MCF 10A (cell line): ENCODE measurements at regions not wholly inside any gene's neighbourhood (a gene's known extent, or its start where the extent isn't known, plus 50 kb on each side); places are given as distances from the start of the nearest gene placed in this dataset.

Experiments
- BruUV-seq: library from RNA; stranded (reverse); fragments of 400-500 nt; replicated peaks from 2 replicates; lab custom pipeline; 2021; lab: Mats Ljungman, UMichigan
- CTCF ChIA-PET: fragments of 300-600 bp; sonication (Branson Sonifier 250); formaldehyde crosslinking; extraction: SDS; loops from one replicate; lab custom pipeline; 2021; ENCODE audit warnings: antibody characterized with exemption, inconsistent platforms; lab: Yijun Ruan, JAX
- POLR2A ChIA-PET: fragments of 300-600, 350-650 bp; sonication (Branson Sonifier 250); formaldehyde crosslinking; extraction: SDS; loops from one replicate; lab custom pipeline; 2020; ENCODE audit warnings: antibody characterized with exemption, inconsistent platforms; lab: Yijun Ruan, JAX
- DNase-seq: peaks from one replicate; pipeline ENCODE4 v3.0.0-alpha.2; 2018; ENCODE audit not compliant: unreplicated experiment
- H3K27ac Mint-ChIP-seq: one replicate; pipeline ENCODE4 v1.8.0; 2022; ENCODE audit warnings: mild to moderate bottlenecking, low read depth, mixed read lengths; ENCODE audit not compliant: unreplicated experiment
- H3K27me3 Mint-ChIP-seq: one replicate; pipeline ENCODE4 v1.8.0; 2022; ENCODE audit warnings: mixed read lengths; ENCODE audit not compliant: insufficient read depth, unreplicated experiment
- H3K36me3 Mint-ChIP-seq: one replicate; pipeline ENCODE4 v1.8.0; 2022; ENCODE audit warnings: mild to moderate bottlenecking, moderate library complexity, mixed read lengths; ENCODE audit not compliant: insufficient read depth, unreplicated experiment
- H3K4me1 Mint-ChIP-seq: one replicate; pipeline ENCODE4 v1.8.0; 2022; ENCODE audit warnings: mixed read lengths; ENCODE audit not compliant: insufficient read depth, unreplicated experiment
- H3K4me3 Mint-ChIP-seq: one replicate; pipeline ENCODE4 v1.8.0; 2022; ENCODE audit warnings: mild to moderate bottlenecking, moderate library complexity, mixed read lengths; ENCODE audit not compliant: unreplicated experiment
- H3K9me3 Mint-ChIP-seq: one replicate; pipeline ENCODE4 v1.8.0; 2022; ENCODE audit warnings: mixed read lengths; ENCODE audit not compliant: unreplicated experiment
- intact Hi-C: fragments of 100-400 bp; cut with micrococcal nuclease; formaldehyde crosslinking; loops from 2 replicates; pipeline ENCODE4 v1.14.1; 2022
- TF ChIP-seq, protein P1 (sequence below): fragments of 200-600 bp; IDR thresholded peaks from one replicate; pipeline ENCODE4 v1.8.0; 2022; ENCODE audit warnings: antibody characterized with exemption, mild to moderate bottlenecking; ENCODE audit not compliant: unreplicated experiment

DNA sequence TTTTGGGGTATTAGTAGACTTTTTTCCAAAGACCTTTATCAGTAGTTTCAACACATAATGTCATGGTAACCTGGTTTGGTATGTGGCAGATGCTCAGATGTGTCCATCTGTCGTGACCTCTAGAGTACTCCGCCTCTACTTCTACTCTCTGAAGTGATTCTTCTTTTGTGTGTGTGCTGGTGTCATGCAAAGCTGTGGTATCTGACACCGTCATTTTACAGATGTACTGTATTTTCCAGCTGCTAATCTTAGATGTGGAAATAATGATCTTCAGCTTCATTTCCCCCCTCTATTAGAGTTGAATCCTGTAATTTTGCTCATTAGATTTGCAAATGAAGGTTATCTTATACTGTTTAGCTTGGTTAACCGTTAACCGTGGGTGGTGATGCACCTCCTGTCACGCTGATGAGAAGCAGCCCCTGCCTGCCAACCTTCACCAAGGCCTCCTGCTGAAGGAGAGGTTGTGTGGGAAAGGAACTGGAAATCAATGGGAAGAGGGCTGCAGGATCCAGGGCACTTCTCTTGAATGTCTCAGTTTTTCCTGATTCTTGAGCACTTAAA lies 222.4 kb upstream of the AMIGO2 start:
- H3K4me1 Mint-ChIP-seq: peaks cover 6% of the 10 kb centered on the region
- H3K27me3 Mint-ChIP-seq: no peaks in the 10 kb centered on the region
- no peak for DNase-seq
- H3K9me3 Mint-ChIP-seq: no peaks in the 10 kb centered on the region
- no peaks in the 10 kb centered on the region for H3K36me3 Mint-ChIP-seq
- intact Hi-C loops: no loop called here
- BruUV-seq: no TSS peak
- POLR2A ChIA-PET: interaction anchor here (0.6 to 1.5 kb wide), 3 partner anchors 8 to 223 kb away, joined by 3 to 7 read pairs (median 3); partner anchors contain the start of genes AMIGO2 and PCED1B
- H3K27ac Mint-ChIP-seq: no peak overlapping the region
- H3K4me3 Mint-ChIP-seq: no peak overlapping the region
- TF ChIP-seq, protein P1, sequence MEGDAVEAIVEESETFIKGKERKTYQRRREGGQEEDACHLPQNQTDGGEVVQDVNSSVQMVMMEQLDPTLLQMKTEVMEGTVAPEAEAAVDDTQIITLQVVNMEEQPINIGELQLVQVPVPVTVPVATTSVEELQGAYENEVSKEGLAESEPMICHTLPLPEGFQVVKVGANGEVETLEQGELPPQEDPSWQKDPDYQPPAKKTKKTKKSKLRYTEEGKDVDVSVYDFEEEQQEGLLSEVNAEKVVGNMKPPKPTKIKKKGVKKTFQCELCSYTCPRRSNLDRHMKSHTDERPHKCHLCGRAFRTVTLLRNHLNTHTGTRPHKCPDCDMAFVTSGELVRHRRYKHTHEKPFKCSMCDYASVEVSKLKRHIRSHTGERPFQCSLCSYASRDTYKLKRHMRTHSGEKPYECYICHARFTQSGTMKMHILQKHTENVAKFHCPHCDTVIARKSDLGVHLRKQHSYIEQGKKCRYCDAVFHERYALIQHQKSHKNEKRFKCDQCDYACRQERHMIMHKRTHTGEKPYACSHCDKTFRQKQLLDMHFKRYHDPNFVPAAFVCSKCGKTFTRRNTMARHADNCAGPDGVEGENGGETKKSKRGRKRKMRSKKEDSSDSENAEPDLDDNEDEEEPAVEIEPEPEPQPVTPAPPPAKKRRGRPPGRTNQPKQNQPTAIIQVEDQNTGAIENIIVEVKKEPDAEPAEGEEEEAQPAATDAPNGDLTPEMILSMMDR: no peak
- CTCF ChIA-PET: interaction anchor here (0.6 to 1.5 kb wide), 6 partner anchors 24 to 270 kb away, joined by 3 to 10 read pairs (median 3); partner anchors contain the start of genes AMIGO2 and PCED1B

DNA sequence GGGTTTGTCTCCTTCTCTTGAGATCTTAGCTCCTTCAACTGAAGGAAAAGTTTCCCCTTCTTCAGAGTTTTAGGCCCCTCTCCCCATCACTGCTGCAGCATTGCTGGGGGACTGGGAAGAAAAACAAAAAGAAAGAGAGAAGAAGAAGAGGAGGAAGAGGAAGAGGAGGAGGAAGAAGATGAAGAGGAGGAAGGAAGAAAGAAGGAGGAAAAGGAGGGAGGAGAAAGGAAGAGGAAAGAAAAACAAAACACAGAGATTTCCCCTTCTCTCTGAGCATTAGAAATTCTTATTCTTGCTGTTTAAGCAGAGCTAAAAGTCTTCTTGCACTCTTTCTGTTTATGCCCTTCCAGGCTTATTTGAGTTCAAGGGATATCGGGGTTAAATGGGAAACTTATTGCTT lies 219.8 kb upstream of the AMIGO2 start:
- ChIA-PET POLR2A (no interaction called here), CTCF (interaction anchor here (0.7 to 1.1 kb wide), 2 partner anchors 33 to 264 kb away, joined by 4 read pairs; no protein-coding TSS in a partner anchor)
- intact Hi-C loops: no loop called here
- TF ChIP-seq, protein P1: no peak
- Mint-ChIP-seq H3K4me1 (peaks cover 6% of the 10 kb centered on the region), H3K36me3 (no peaks in the 10 kb centered on the region), H3K27me3 (no peaks in the 10 kb centered on the region), H3K4me3 (no peak overlapping the region), H3K27ac (no peak overlapping the region), H3K9me3 (no peaks in the 10 kb centered on the region)
- BruUV-seq: no TSS peak
- DNase-seq: no peak

DNA sequence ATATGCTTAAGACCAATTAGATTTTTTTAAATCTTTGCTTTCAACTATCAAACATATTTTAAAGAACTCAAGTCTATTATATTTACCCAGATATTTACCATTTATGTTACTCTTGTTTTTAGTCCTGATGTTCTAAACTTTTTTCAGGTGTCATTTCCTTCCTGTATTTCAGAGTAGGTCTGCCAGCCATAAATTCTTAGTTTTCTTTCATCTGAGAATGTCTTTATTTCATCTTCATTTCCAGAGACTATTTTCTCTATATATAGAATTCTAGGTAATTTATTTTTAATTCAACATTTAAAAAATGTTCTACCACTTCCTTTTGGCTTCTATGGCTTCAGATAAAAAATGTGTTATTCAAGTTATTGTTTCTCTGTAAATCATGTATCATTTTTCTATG lies 218.2 kb upstream of the AMIGO2 start:
- POLR2A ChIA-PET: no interaction called here
- no peak overlapping the region for H3K27ac Mint-ChIP-seq
- no peak overlapping the region for H3K4me3 Mint-ChIP-seq
- TF ChIP-seq, protein P1: no peak
- intact Hi-C loops: no loop called here
- CTCF ChIA-PET: interaction anchor here (1.2 to 1.9 kb wide), 2 partner anchors 9 to 265 kb away, joined by 3 to 6 read pairs; no protein-coding TSS in a partner anchor
- no peaks in the 10 kb centered on the region for H3K36me3 Mint-ChIP-seq
- BruUV-seq: no TSS peak
- no peaks in the 10 kb centered on the region for H3K27me3 Mint-ChIP-seq
- H3K4me1 Mint-ChIP-seq: no peaks in the 10 kb centered on the region
- no peak for DNase-seq
- no peaks in the 10 kb centered on the region for H3K9me3 Mint-ChIP-seq

DNA sequence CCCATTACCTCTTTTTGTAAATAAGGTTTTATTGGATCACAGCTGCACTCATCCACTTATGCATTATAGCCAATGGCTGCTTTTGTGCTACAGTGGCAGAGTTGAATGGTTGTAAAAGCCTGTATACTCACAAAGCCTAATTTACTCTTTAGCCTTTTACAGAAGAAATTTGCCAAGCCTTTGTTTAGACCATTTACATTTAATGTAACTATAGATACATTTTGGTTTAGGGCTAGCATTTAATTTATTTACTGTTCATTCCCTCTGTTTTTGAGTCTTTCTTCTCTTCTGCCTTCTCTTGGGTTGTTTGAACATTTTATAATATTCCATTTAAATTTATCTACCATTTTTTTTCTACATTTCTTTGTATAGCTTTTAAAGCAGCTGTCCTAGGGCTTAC lies 217.1 kb upstream of the AMIGO2 start:
- DNase-seq: no peak
- no peak overlapping the region for H3K27ac Mint-ChIP-seq
- ChIA-PET CTCF (interaction anchor here (0.6 to 1.9 kb wide), 3 partner anchors 10 to 290 kb away, joined by 3 to 6 read pairs (median 3); no protein-coding TSS in a partner anchor), POLR2A (interaction anchor here (0.9 kb wide), 1 partner anchor 20 kb away, joined by 4 read pairs; no protein-coding TSS in a partner anchor)
- H3K27me3 Mint-ChIP-seq: no peaks in the 10 kb centered on the region
- BruUV-seq: no TSS peak
- TF ChIP-seq, protein P1: no peak
- H3K4me1 Mint-ChIP-seq: no peaks in the 10 kb centered on the region
- H3K9me3 Mint-ChIP-seq: no peaks in the 10 kb centered on the region
- H3K36me3 Mint-ChIP-seq: no peaks in the 10 kb centered on the region
- intact Hi-C loops: no loop called here
- no peak overlapping the region for H3K4me3 Mint-ChIP-seq
